ELR (cell line): ENCODE measurements at regions not wholly inside any gene's neighbourhood (a gene's known extent, or its start where the extent isn't known, plus 50 kb on each side); places are given as distances from the start of the nearest gene placed in this dataset.
A peak's percentile ranks its signal among the peaks of the same experiment; 100 is the strongest.

Experiments used
- DNase-seq: peaks from one replicate; pipeline ENCODE4 v3.0.0-alpha.2; 2015; ENCODE audit warnings: low read depth

- no peak for DNase-seq
These were observed 119.9 kb upstream of the NCOR2 start for GRCh38 chr12:124687174-124687902.

- peak; percentile 55 for DNase-seq
These were observed 119.2 kb upstream of the NCOR2 start for GRCh38 chr12:124686370-124687173.

GRCh38 chr12:124685689-124686369 is 118.4 kb upstream of the NCOR2 start:
- DNase-seq = peak; percentile 88

GRCh38 chr12:124684971-124685688 is 117.7 kb upstream of the NCOR2 start:
- peak; percentile 58 for DNase-seq

GRCh38 chr12:124684496-124684895 is 117.1 kb upstream of the NCOR2 start:
- DNase-seq = no peak

- DNase-seq = no peak
These were observed 116.0 kb upstream of the NCOR2 start for GRCh38 chr12:124683152-124684124.

- no peak for DNase-seq
These were observed 115.2 kb upstream of the NCOR2 start for GRCh38 chr12:124682425-124683151.

GRCh38 chr12:124681779-124682391 is 114.5 kb upstream of the NCOR2 start:
- peak; percentile 77 for DNase-seq

GRCh38 chr12:124680863-124681778 is 113.7 kb upstream of the NCOR2 start:
- peak; percentile 96 for DNase-seq

- DNase-seq = peak; percentile 42
These were observed 112.3 kb upstream of the NCOR2 start for GRCh38 chr12:124679533-124680371.

GRCh38 chr12:124679047-124679446 is 111.6 kb upstream of the NCOR2 start:
- DNase-seq = no peak

- no peak for DNase-seq
These were observed 111.0 kb upstream of the NCOR2 start for GRCh38 chr12:124678421-124678893.

- no peak for DNase-seq
These were observed 110.3 kb upstream of the NCOR2 start for GRCh38 chr12:124677552-124678356.

- DNase-seq = no peak
These were observed 109.5 kb upstream of the NCOR2 start for GRCh38 chr12:124676714-124677462.

GRCh38 chr12:124675881-124676713 is 108.7 kb upstream of the NCOR2 start:
- peak; percentile 45 for DNase-seq
